Muscle layer of colon (tissue), 2 donors: ENCODE measurements at regions not wholly inside any gene's neighbourhood (a gene's known extent, or its start where the extent isn't known, plus 50 kb on each side); places are given as distances from the start of the nearest gene placed in this dataset.

Experiments used
- H3K27ac ChIP-seq: one replicate; pipeline ENCODE4 v1.7.0; 2013; ENCODE audit warnings: low read depth, mild to moderate bottlenecking, low read length, moderate library complexity
- H3K27me3 ChIP-seq, 2 donors: one replicate each; pipeline ENCODE4 v1.7.0; 2013; ENCODE audit warnings: low read length in 2 of 2, mild to moderate bottlenecking in 2 of 2; ENCODE audit not compliant: insufficient read depth in 2 of 2, control insufficient read depth in 1 of 2
- H3K36me3 ChIP-seq: one replicate; pipeline ENCODE4 v1.7.0; 2013; ENCODE audit warnings: mild to moderate bottlenecking, low read length; ENCODE audit not compliant: insufficient read depth
- H3K4me1 ChIP-seq: one replicate; pipeline ENCODE4 v1.7.0; 2013; ENCODE audit warnings: mild to moderate bottlenecking, low read length; ENCODE audit not compliant: insufficient read depth
- H3K4me3 ChIP-seq, 2 donors: one replicate each; pipeline ENCODE4 v1.7.0; 2013; ENCODE audit warnings: low read length in 2 of 2, low read depth in 1 of 2, mild to moderate bottlenecking in 1 of 2, moderate library complexity in 1 of 2
- H3K9ac ChIP-seq: one replicate; pipeline ENCODE4 v1.7.0; 2013; ENCODE audit warnings: low read length
- H3K9me3 ChIP-seq: one replicate; pipeline ENCODE4 v1.7.0; 2013; ENCODE audit warnings: mild to moderate bottlenecking, low read length
- donor health status: abdominal sarcoma.
- donor health status: Adenocarcinoma of cecum.

- H3K4me3 ChIP-seq = no peak overlapping the region
- H3K27me3 ChIP-seq = no peaks in the 10 kb centered on the region
- no peak overlapping the region for H3K9ac ChIP-seq
- no peak overlapping the region for H3K27ac ChIP-seq
- H3K4me1 ChIP-seq = no peaks in the 10 kb centered on the region
- no peaks in the 10 kb centered on the region for H3K9me3 ChIP-seq
- no peaks in the 10 kb centered on the region for H3K36me3 ChIP-seq
These were observed 154.1 kb upstream of the FUT8 start for GRCh38 chr14:65258391-65258790.

- no peak overlapping the region for H3K9ac ChIP-seq
- no peak overlapping the region for H3K27ac ChIP-seq
- H3K4me1 ChIP-seq = no peaks in the 10 kb centered on the region
- no peaks in the 10 kb centered on the region for H3K36me3 ChIP-seq
- H3K9me3 ChIP-seq = no peaks in the 10 kb centered on the region
- H3K27me3 ChIP-seq = no peaks in the 10 kb centered on the region
- no peak overlapping the region for H3K4me3 ChIP-seq
These were observed 153.5 kb upstream of the FUT8 start for GRCh38 chr14:65259000-65259399.

GRCh38 chr14:65260786-65261185, 151.7 kb upstream of the FUT8 start:
- H3K9ac ChIP-seq = no peak overlapping the region
- H3K4me1 ChIP-seq = no peaks in the 10 kb centered on the region
- no peaks in the 10 kb centered on the region for H3K36me3 ChIP-seq

GRCh38 chr14:65261425-65261920, 151.1 kb upstream of the FUT8 start:
- no peaks in the 10 kb centered on the region for H3K27me3 ChIP-seq
- H3K36me3 ChIP-seq = no peaks in the 10 kb centered on the region
- H3K4me3 ChIP-seq = no peak overlapping the region
- no peaks in the 10 kb centered on the region for H3K4me1 ChIP-seq
- H3K9me3 ChIP-seq = no peaks in the 10 kb centered on the region
- H3K9ac ChIP-seq = no peak overlapping the region
- no peak overlapping the region for H3K27ac ChIP-seq

More at GRCh38 chr14:65260786-65261185, 151.7 kb upstream of the FUT8 start:
- no peaks in the 10 kb centered on the region for H3K9me3 ChIP-seq
- no peak overlapping the region for H3K4me3 ChIP-seq
- no peak overlapping the region for H3K27ac ChIP-seq
- no peaks in the 10 kb centered on the region for H3K27me3 ChIP-seq

- H3K36me3 ChIP-seq = no peaks in the 10 kb centered on the region
- H3K4me1 ChIP-seq = no peaks in the 10 kb centered on the region
- no peak overlapping the region for H3K27ac ChIP-seq
- H3K9ac ChIP-seq = no peak overlapping the region
- no peak overlapping the region for H3K4me3 ChIP-seq
- no peaks in the 10 kb centered on the region for H3K27me3 ChIP-seq
- H3K9me3 ChIP-seq = no peaks in the 10 kb centered on the region
These were observed 150.6 kb upstream of the FUT8 start for GRCh38 chr14:65261946-65262345.

GRCh38 chr14:65263177-65263788, 149.2 kb upstream of the FUT8 start:
- H3K27ac ChIP-seq = no peak overlapping the region
- H3K4me1 ChIP-seq = no peaks in the 10 kb centered on the region

GRCh38 chr14:65267856-65268255, 144.7 kb upstream of the FUT8 start:
- Histone ChIP-seq H3K4me3 (no peak overlapping the region), H3K9ac (no peak overlapping the region), H3K36me3 (no peaks in the 10 kb centered on the region), H3K27me3 (no peaks in the 10 kb centered on the region), H3K9me3 (no peaks in the 10 kb centered on the region), H3K27ac (no peak overlapping the region), H3K4me1 (no peaks in the 10 kb centered on the region)

More at GRCh38 chr14:65263177-65263788, 149.2 kb upstream of the FUT8 start:
- Histone ChIP-seq H3K27me3 (no peaks in the 10 kb centered on the region), H3K4me3 (no peak overlapping the region), H3K36me3 (no peaks in the 10 kb centered on the region), H3K9me3 (no peaks in the 10 kb centered on the region), H3K9ac (no peak overlapping the region)

- Histone ChIP-seq H3K9me3 (no peaks in the 10 kb centered on the region), H3K27ac (no peak overlapping the region)
These were observed 143.9 kb upstream of the FUT8 start for GRCh38 chr14:65268594-65268993.

GRCh38 chr14:65269732-65270131, 142.8 kb upstream of the FUT8 start:
- H3K27me3 ChIP-seq = no peaks in the 10 kb centered on the region
- H3K4me3 ChIP-seq = no peak overlapping the region
- H3K27ac ChIP-seq = no peak overlapping the region
- H3K36me3 ChIP-seq = no peaks in the 10 kb centered on the region
- no peaks in the 10 kb centered on the region for H3K4me1 ChIP-seq
- H3K9me3 ChIP-seq = no peaks in the 10 kb centered on the region
- no peak overlapping the region for H3K9ac ChIP-seq

More at GRCh38 chr14:65268594-65268993, 143.9 kb upstream of the FUT8 start:
- H3K4me3 ChIP-seq = no peak overlapping the region
- no peak overlapping the region for H3K9ac ChIP-seq
- H3K36me3 ChIP-seq = no peaks in the 10 kb centered on the region
- H3K27me3 ChIP-seq = no peaks in the 10 kb centered on the region
- H3K4me1 ChIP-seq = no peaks in the 10 kb centered on the region

GRCh38 chr14:65277027-65277426, 135.5 kb upstream of the FUT8 start:
- peaks cover 3% of the 10 kb centered on the region for H3K4me1 ChIP-seq
- no peaks in the 10 kb centered on the region for H3K27me3 ChIP-seq
- H3K9ac ChIP-seq = no peak overlapping the region
- H3K9me3 ChIP-seq = no peaks in the 10 kb centered on the region
- H3K4me3 ChIP-seq = no peak overlapping the region
- no peaks in the 10 kb centered on the region for H3K36me3 ChIP-seq
- no peak overlapping the region for H3K27ac ChIP-seq

- H3K4me1 ChIP-seq = peaks cover 9% of the 10 kb centered on the region
- no peaks in the 10 kb centered on the region for H3K27me3 ChIP-seq
- no peak overlapping the region for H3K27ac ChIP-seq
- H3K36me3 ChIP-seq = no peaks in the 10 kb centered on the region
- no peaks in the 10 kb centered on the region for H3K9me3 ChIP-seq
- H3K9ac ChIP-seq = no peak overlapping the region
- H3K4me3 ChIP-seq = no peak overlapping the region
These were observed 134.8 kb upstream of the FUT8 start for GRCh38 chr14:65277580-65278270.

- H3K9me3 ChIP-seq = no peaks in the 10 kb centered on the region
These were observed 133.9 kb upstream of the FUT8 start for GRCh38 chr14:65278589-65278988.

More at GRCh38 chr14:65278589-65278988, 133.9 kb upstream of the FUT8 start:
- H3K27me3 ChIP-seq = no peaks in the 10 kb centered on the region
- H3K36me3 ChIP-seq = no peaks in the 10 kb centered on the region
- peaks cover 17% of the 10 kb centered on the region for H3K4me1 ChIP-seq
- H3K9ac ChIP-seq = no peak overlapping the region
- H3K27ac ChIP-seq = no peak overlapping the region
- no peak overlapping the region for H3K4me3 ChIP-seq
